Endothelial cell of umbilical vein (primary cell): ENCODE measurements at regions not wholly inside any gene's neighbourhood (a gene's known extent, or its start where the extent isn't known, plus 50 kb on each side); places are given as distances from the start of the nearest gene placed in this dataset.

Experiments used
- BruUV-seq: library from RNA; stranded (reverse); fragments of 400-500 nt; replicated peaks from 2 replicates; lab custom pipeline; 2021; lab: Mats Ljungman, UMichigan
- CTCF ChIA-PET: fragments of 300-600, 350-600 bp; sonication (Branson Sonifier 250); formaldehyde crosslinking; loops from one replicate; lab custom pipeline; 2021; ENCODE audit warnings: antibody characterized with exemption, inconsistent platforms; lab: Charles Lee
- POLR2A ChIA-PET: fragments of 300-600, 350-600 bp; sonication (Branson Sonifier 250); formaldehyde crosslinking; loops from one replicate; lab custom pipeline; 2021; ENCODE audit warnings: antibody characterized with exemption, inconsistent platforms; lab: Charles Lee
- DNase-seq: peaks from one replicate; pipeline ENCODE4 v3.0.0-alpha.2; 2011; ENCODE audit warnings: low read depth, low spot score
- FAIRE-seq: peaks from 2 replicates; lab custom pipeline; 2011; peaks lifted over from hg19 to GRCh38; lab: Jason Lieb, UNC
- H2AFZ ChIP-seq: 2 replicates; pipeline ENCODE4 v1.6.0; 2012; ENCODE audit warnings: low read depth, low read length, control low read depth, inconsistent platforms
- H3K27ac ChIP-seq: 2 replicates; pipeline ENCODE4 v1.5.1; 2011; ENCODE audit warnings: low read depth, mild to moderate bottlenecking, control low read depth, low read length, moderate library complexity; ENCODE audit not compliant: insufficient read depth
- H3K27me3 ChIP-seq, 2 experiments: 2 replicates each; pipeline versions ENCODE4 v1.6.0 to v1.6.1; 2011; ENCODE audit warnings: low read length in 2 of 2, mixed read lengths in 1 of 2; ENCODE audit not compliant: control insufficient read depth in 2 of 2, insufficient read depth in 2 of 2
- H3K36me3 ChIP-seq, 2 experiments: 2 replicates in 1 of 2; 3 replicates in 1 of 2; pipeline ENCODE4 v1.5.1; 2011; ENCODE audit warnings: low read length in 2 of 2, mild to moderate bottlenecking in 1 of 2, moderate library complexity in 1 of 2; ENCODE audit not compliant: control insufficient read depth in 2 of 2, insufficient read depth in 2 of 2; ENCODE audit errors: extremely low read depth in 1 of 2
- H3K4me1 ChIP-seq: 3 replicates; pipeline ENCODE4 v1.5.1; 2011; ENCODE audit warnings: mild to moderate bottlenecking, low read length; ENCODE audit not compliant: control insufficient read depth, insufficient read depth; ENCODE audit errors: extremely low read depth
- H3K4me2 ChIP-seq: 2 replicates; pipeline ENCODE4 v1.6.1; 2011; ENCODE audit warnings: low read length, control low read depth, mixed read lengths; ENCODE audit not compliant: insufficient read depth
- H3K4me3 ChIP-seq, 3 experiments: fragments of 200-600 bp in 1 of 3; sonication (generic), shearing (Covaris generic) in 1 of 3; replicated peaks in 1 of 3; 2 replicates each; pipeline ENCODE4 v1.5.1; 2011 to 2016; ENCODE audit warnings: control low read depth in 3 of 3, low read length in 3 of 3, mild to moderate bottlenecking in 2 of 3, inconsistent platforms in 1 of 3, low read depth in 1 of 3, moderate library complexity in 1 of 3; ENCODE audit not compliant: insufficient read depth in 1 of 3
- H3K79me2 ChIP-seq: 2 replicates; pipeline ENCODE4 v1.6.0; 2012; ENCODE audit warnings: low read length, inconsistent platforms; ENCODE audit not compliant: control insufficient read depth, insufficient read depth
- H3K9ac ChIP-seq: replicated peaks from 2 replicates; pipeline ENCODE3; 2011; ENCODE audit warnings: low read length, control low read depth; ENCODE audit not compliant: insufficient read depth; ENCODE audit errors: extremely low read depth
- H3K9me1 ChIP-seq: replicated peaks from 3 replicates; pipeline ENCODE4 v1.6.0; 2011; ENCODE audit warnings: mild to moderate bottlenecking, low read length; ENCODE audit not compliant: control insufficient read depth, insufficient read depth; ENCODE audit errors: extremely low read depth
- H3K9me3 ChIP-seq: replicated peaks from 2 replicates; pipeline ENCODE4 v1.5.1; 2012; ENCODE audit warnings: low read length, inconsistent platforms; ENCODE audit not compliant: control insufficient read depth, insufficient read depth
- H4K20me1 ChIP-seq: replicated peaks from 2 replicates; pipeline ENCODE3; 2011; ENCODE audit warnings: mild to moderate bottlenecking, low read length; ENCODE audit not compliant: control insufficient read depth, insufficient read depth; ENCODE audit errors: extremely low read depth
- CTCF ChIP-seq, 2 donors: IDR thresholded peaks; 1 replicate in 1 of 2; 2 replicates in 1 of 2; pipeline ENCODE4 v1.5.1; 2011; ENCODE audit warnings: low read length in 2 of 2, mild to moderate bottlenecking in 2 of 2, moderate library complexity in 2 of 2, control low read depth in 1 of 2, inconsistent platforms in 1 of 2, low read depth in 1 of 2; ENCODE audit not compliant: insufficient read depth in 1 of 2; ENCODE audit errors: extremely low read depth in 1 of 2
- EZH2 ChIP-seq: IDR thresholded peaks from 2 replicates; pipeline ENCODE4 v1.6.1; 2012; ENCODE audit warnings: borderline replicate concordance, low read depth, mild to moderate bottlenecking, moderate library complexity, low read length, inconsistent platforms; ENCODE audit not compliant: severe bottlenecking
- FOS ChIP-seq: IDR thresholded peaks from 2 replicates; pipeline ENCODE4 v1.6.1; 2011; ENCODE audit warnings: mild to moderate bottlenecking, low read length, moderate library complexity, borderline replicate concordance; ENCODE audit not compliant: insufficient read depth
- GATA2 ChIP-seq: IDR thresholded peaks from 2 replicates; pipeline ENCODE4 v1.7.0; 2011; ENCODE audit warnings: low read depth, mild to moderate bottlenecking, moderate library complexity, mixed read lengths, low read length; ENCODE audit not compliant: insufficient read length, insufficient read depth
- JUN ChIP-seq: IDR thresholded peaks from 2 replicates; pipeline ENCODE4 v1.6.1; 2011; ENCODE audit warnings: borderline replicate concordance, low read depth; ENCODE audit not compliant: insufficient read length, insufficient read depth
- MAX ChIP-seq: IDR thresholded peaks from 2 replicates; pipeline ENCODE4 v1.6.1; 2011; ENCODE audit not compliant: insufficient read depth, insufficient read length
- MYC ChIP-seq: IDR thresholded peaks from one replicate; pipeline ENCODE4 v1.6.1; 2011; ENCODE audit warnings: mild to moderate bottlenecking, low read depth, low read length
- POLR2A ChIP-seq: IDR thresholded peaks from 2 replicates; pipeline ENCODE4 v1.6.1; 2012; ENCODE audit warnings: low read depth, mild to moderate bottlenecking, control low read depth, low read length
- POLR2AphosphoS5 ChIP-seq: IDR thresholded peaks from 2 replicates; pipeline ENCODE4 v1.6.1; 2012; ENCODE audit warnings: low read depth, mild to moderate bottlenecking, control low read depth, low read length, moderate library complexity; ENCODE audit not compliant: insufficient read depth
- dilution Hi-C: fragments of 300-500 bp; cut with MboI; formaldehyde crosslinking; loops from one replicate; pipeline ENCODE4 v1.15.0; 2019; ENCODE audit warnings: low sequenced_read_pairs; ENCODE audit not compliant: extremely low pct_ligation_motif_present
- intact Hi-C: fragments of 100-400 bp; cut with micrococcal nuclease; formaldehyde crosslinking; loops from one replicate; pipeline ENCODE4 v1.10.0; 2022

GRCh38 chr2:34853646-34854045 lies 1254.5 kb upstream of the FAM98A start:
- H3K36me3 ChIP-seq = no peaks in the 10 kb centered on the region
- H3K4me3 ChIP-seq = no peak overlapping the region
- H3K9ac ChIP-seq = no peak overlapping the region
- dilution Hi-C loops = no loop called here
- H3K4me2 ChIP-seq = no peak overlapping the region
- H3K79me2 ChIP-seq = no peaks in the 10 kb centered on the region
- H3K27ac ChIP-seq = no peak overlapping the region
- no peaks in the 10 kb centered on the region for H3K27me3 ChIP-seq
- DNase-seq (no peak), FAIRE-seq (no peak)
- ChIA-PET CTCF (no interaction called here), POLR2A (no interaction called here)
- H3K4me1 ChIP-seq = no peaks in the 10 kb centered on the region
- peaks cover 1% of the 10 kb centered on the region for H3K9me3 ChIP-seq
- no peaks in the 10 kb centered on the region for H3K9me1 ChIP-seq
- no peak overlapping the region for H2AFZ ChIP-seq
- no TSS peak for BruUV-seq
- H4K20me1 ChIP-seq = no peaks in the 10 kb centered on the region
- intact Hi-C loops = no loop called here
- TF ChIP-seq POLR2AphosphoS5 = no peak
- no peak for TF ChIP-seq EZH2
- TF ChIP-seq MAX = no peak
- no peak for TF ChIP-seq MYC
- TF ChIP-seq POLR2A = no peak
- TF ChIP-seq CTCF (IDR thresholded peaks at IDR 0.05; ENCODE audit: extremely low read depth in 1 of 2, insufficient read depth in 1 of 2, low read depth in 1 of 2, low read length in 2 of 2) = no peak
- TF ChIP-seq FOS = no peak
- TF ChIP-seq GATA2 = no peak
- no peak for TF ChIP-seq JUN
